ENCODE measurements at regions not wholly inside any gene's neighbourhood (a gene's known extent, or its start where the extent isn't known, plus 50 kb on each side); places are given as distances from the start of the nearest gene placed in this dataset.

- H3F3A ChIP-seq (replicated peaks; ENCODE audit: low read depth), result no peaks in the 10 kb centered on the region
- no peaks in the 10 kb centered on the region for H3K36me3 ChIP-seq (ENCODE audit: insufficient read depth)
- no peak overlapping the region for H2AFZ ChIP-seq
- no peaks in the 10 kb centered on the region for H3K4me1 ChIP-seq (ENCODE audit: insufficient read depth)
- Mint-ChIP-seq H3K4me3 (no peak overlapping the region), H3K36me3 (ENCODE audit: low read depth) (no peaks in the 10 kb centered on the region), H3K27me3 (ENCODE audit: insufficient read depth, low read depth, poor library complexity) (no peaks in the 10 kb centered on the region), H3K27ac (no peak overlapping the region), H3K9me3 (no peaks in the 10 kb centered on the region), H3K4me1 (no peaks in the 10 kb centered on the region)
- H3K9me2 ChIP-seq (ENCODE audit: insufficient read depth), result peaks cover 10% of the 10 kb centered on the region; the same call in 1 of the 2 replicates
- no peak for ATAC-seq
- no peak for DNase-seq (ENCODE audit: low spot score)
- H3K27ac ChIP-seq (ENCODE audit: low read depth), result no peak overlapping the region
- no peak overlapping the region for H3K4me2 ChIP-seq
- no peaks in the 10 kb centered on the region for H3K79me2 ChIP-seq (replicated peaks; ENCODE audit: insufficient read depth)
- TF ChIP-seq CREB1 (CRISPR knock-in tag; IDR thresholded peaks at IDR 0.05; ENCODE audit: low read depth) (no peak), EZH2 (IDR thresholded peaks at IDR 0.05; ENCODE audit: low read depth, unreplicated experiment) (no peak), JUNB (IDR thresholded peaks at IDR 0.05; ENCODE audit: unreplicated experiment) (no peak), EZH2phosphoT487 (IDR thresholded peaks at IDR 0.05; ENCODE audit: unreplicated experiment) (no peak), CTCF (conservative IDR thresholded peaks at IDR 0.05; ENCODE audit: low read depth in 2 of 2) (no peak), ETS1 (IDR thresholded peaks at IDR 0.05) (no peak), REST (IDR thresholded peaks at IDR 0.05; ENCODE audit: unreplicated experiment) (no peak)
- H3K4me3 ChIP-seq, result no peak overlapping the region
- no peaks in the 10 kb centered on the region for H3K27me3 ChIP-seq (ENCODE audit: insufficient read depth)
- no peaks in the 10 kb centered on the region for H4K20me1 ChIP-seq (replicated peaks; ENCODE audit: insufficient read depth)
Observed at GRCh38 chr3:95453242-95453641, 1361.2 kb upstream of the EPHA6 start.

GRCh38 chr3:95456835-95457234 is 1357.6 kb upstream of the EPHA6 start:
- Mint-ChIP-seq H3K27ac (no peak overlapping the region), H3K4me3 (no peak overlapping the region), H3K9me3 (no peaks in the 10 kb centered on the region), H3K4me1 (no peaks in the 10 kb centered on the region), H3K27me3 (ENCODE audit: insufficient read depth, low read depth, poor library complexity) (peaks cover 2% of the 10 kb centered on the region), H3K36me3 (ENCODE audit: low read depth) (no peaks in the 10 kb centered on the region)
- Histone ChIP-seq H2AFZ (no peak overlapping the region; the same call in 1 of the 2 replicates), H3K36me3 (ENCODE audit: insufficient read depth) (no peaks in the 10 kb centered on the region), H3K27ac (ENCODE audit: low read depth) (no peak overlapping the region), H3F3A (replicated peaks; ENCODE audit: low read depth) (no peaks in the 10 kb centered on the region), H3K9me2 (ENCODE audit: insufficient read depth) (peaks cover 10% of the 10 kb centered on the region; the same call in 1 of the 2 replicates), H3K4me1 (ENCODE audit: insufficient read depth) (no peaks in the 10 kb centered on the region), H3K4me3 (no peak overlapping the region), H3K4me2 (no peak overlapping the region), H3K27me3 (ENCODE audit: insufficient read depth) (no peaks in the 10 kb centered on the region), H3K79me2 (replicated peaks; ENCODE audit: insufficient read depth) (no peaks in the 10 kb centered on the region), H4K20me1 (replicated peaks; ENCODE audit: insufficient read depth) (no peaks in the 10 kb centered on the region)
- ATAC-seq (no peak), DNase-seq (ENCODE audit: low spot score) (no peak)
- no peak for TF ChIP-seq REST (IDR thresholded peaks at IDR 0.05; ENCODE audit: unreplicated experiment)
- TF ChIP-seq ZNF114 (CRISPR knock-in tag; IDR thresholded peaks at IDR 0.05), result no peak
- TF ChIP-seq ETS1 (IDR thresholded peaks at IDR 0.05), result no peak
- no peak for TF ChIP-seq CREB1 (CRISPR knock-in tag; IDR thresholded peaks at IDR 0.05; ENCODE audit: low read depth)
- no peak for TF ChIP-seq STAT1 (IDR thresholded peaks at IDR 0.05; ENCODE audit: unreplicated experiment)
- no peak for TF ChIP-seq ZNF331 (CRISPR knock-in tag; IDR thresholded peaks at IDR 0.05; ENCODE audit: low read depth)
- no peak for TF ChIP-seq EZH2 (IDR thresholded peaks at IDR 0.05; ENCODE audit: low read depth, unreplicated experiment)
- no peak for TF ChIP-seq NANOG (IDR thresholded peaks at IDR 0.05; ENCODE audit: borderline replicate concordance)
- no peak for TF ChIP-seq EZH2phosphoT487 (IDR thresholded peaks at IDR 0.05; ENCODE audit: unreplicated experiment)

All from GM23338 (cell line).